ENCODE measurements at regions not wholly inside any gene's neighbourhood (a gene's known extent, or its start where the extent isn't known, plus 50 kb on each side); places are given as distances from the start of the nearest gene placed in this dataset.

DNA sequence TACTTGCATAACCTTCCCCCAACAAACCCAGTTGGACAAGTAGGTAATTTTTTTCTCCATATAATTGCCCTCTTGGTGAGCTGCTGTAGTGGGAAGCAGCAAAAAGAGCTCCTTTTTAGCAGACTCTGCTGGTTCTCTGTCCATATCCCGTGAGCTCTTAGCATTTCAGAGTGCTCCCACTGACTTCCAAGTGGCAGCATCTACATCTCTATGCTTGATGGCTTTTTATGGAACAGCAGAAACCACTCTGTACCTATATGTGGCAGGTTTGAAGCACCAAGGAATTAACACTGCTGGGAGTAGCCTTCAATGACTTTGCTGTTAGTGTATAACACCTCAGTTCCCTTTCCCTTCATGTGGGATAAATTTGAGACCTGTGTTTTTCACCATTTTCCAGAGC is 168.4 kb upstream of the NHS start:
- no peak for DNase-seq (ENCODE audit: insufficient read length, low spot score)
- FAIRE-seq = no peak

DNA sequence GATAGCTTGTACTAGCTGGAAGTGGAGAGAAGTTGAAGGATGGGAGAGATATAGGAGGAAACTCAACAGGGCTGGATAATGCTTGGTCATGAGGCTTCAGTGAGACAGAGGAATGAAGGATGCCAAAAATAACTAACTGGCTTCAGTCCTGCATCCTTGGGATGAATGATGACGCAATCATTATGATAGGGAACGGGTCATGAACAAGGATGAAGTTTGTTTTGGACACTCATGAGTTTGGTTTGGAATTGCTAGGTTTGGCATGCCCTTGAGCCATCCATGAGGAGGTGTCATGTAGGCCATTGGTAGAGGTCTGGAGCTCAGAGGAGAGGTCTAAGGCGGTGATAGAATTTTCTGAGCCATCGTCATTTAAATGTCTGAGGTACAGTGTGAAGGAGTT is 160.0 kb upstream of the NHS start:
- DNase-seq (ENCODE audit: insufficient read length, low spot score) = no peak
- FAIRE-seq = no peak

DNA sequence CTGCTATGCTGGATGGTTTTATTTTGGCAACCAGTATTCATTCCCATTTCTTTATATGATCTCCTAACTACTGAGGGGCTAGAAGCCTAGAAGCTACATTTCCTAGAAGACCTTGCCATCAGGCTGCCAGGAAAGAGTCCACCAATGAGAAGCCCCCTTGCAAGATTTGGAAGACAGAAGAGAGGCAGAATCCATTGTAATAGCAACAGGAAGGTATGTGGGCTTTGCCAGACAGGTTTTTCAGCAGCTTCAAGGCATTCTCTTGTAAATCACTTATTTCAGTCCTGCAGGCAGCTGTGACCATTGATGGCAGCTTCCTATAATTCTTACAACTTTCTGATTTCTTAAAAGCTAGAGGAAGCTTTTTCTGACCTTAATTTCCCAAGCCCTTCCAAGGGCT is 148.3 kb upstream of the NHS start:
- no peak for FAIRE-seq
- DNase-seq (ENCODE audit: insufficient read length, low spot score) = no peak

DNA sequence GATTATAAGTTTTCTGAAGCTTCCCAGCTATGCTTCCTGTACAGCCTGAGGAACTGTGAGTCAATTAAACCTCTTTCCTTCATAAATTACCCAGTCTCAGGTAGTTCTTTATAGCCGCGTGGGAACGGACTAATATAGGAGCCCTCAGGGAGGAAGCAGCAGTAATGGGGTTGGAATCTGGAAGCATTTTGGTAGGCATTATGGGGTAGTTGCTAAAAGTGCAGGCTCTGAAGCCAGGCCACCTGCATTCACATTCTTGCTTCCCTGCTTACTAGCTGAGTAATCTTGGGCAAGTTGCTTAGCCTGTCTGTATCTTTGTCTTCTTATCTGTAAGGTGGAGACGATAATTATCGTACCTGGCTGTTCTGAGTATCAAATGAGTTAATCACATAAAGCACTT is 137.9 kb upstream of the NHS start:
- DNase-seq (ENCODE audit: insufficient read length, low spot score) (no peak), FAIRE-seq (no peak)

DNA sequence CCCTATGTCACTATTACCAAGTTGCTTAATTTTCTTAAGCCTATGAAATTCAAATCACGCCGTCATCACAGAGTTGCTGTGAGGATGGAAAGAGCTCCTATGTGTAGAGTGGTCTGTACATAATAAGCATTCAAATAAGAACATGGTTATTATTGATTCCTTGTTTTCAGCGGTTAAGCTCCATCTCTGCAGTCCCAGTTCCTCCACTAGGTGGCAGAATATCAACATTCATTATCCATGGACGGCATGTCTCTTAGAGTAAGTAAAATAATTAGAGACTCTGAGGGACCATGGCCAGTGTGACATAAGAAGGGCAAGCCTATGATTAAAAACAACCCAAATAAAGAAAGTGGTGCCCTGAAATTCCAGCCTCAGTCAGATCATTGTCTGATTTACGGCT is 132.5 kb upstream of the NHS start:
- DNase-seq (ENCODE audit: insufficient read length, low spot score) (peak; percentile 26), FAIRE-seq (peak; percentile 93)

DNA sequence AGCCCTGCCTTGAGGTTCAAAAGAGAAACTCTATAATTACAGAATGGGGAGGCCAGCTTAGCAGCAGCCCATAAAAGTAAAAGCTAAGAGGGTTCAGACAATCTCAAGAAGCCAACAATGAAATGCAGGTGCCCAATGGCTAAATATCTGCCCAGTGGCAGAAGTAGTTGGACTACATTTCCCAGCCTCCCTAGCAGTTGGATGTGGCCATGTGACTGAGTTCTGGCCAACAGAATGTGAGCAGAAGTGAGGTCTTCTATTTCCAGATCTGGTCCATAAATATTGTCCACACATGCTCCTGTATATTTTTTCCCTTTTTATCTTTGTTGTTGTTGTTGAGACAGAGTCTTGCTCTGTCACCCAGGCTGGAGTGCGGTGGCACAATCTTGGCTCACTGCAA is 127.9 kb upstream of the NHS start:
- no peak for FAIRE-seq
- DNase-seq (ENCODE audit: insufficient read length, low spot score) = no peak

DNA sequence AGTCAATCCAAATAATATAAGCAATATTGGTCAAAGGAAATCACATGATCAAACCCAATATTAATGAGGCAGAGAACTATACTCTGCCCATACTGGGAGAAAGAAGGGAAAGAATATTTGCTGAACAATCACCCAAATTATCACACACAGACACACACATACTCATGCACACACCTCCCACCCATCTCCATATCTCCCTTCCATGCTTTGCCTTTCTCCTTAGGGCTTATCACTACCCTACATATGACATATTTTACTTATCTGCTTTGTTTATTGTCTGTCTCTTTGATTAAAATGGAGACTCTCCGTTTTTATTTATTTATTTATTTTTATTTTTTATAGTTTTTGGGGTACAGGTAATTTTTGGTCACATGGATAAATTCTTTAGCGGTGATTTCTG is 112.9 kb upstream of the NHS start:
- FAIRE-seq (no peak), DNase-seq (ENCODE audit: insufficient read length, low spot score) (no peak)

DNA sequence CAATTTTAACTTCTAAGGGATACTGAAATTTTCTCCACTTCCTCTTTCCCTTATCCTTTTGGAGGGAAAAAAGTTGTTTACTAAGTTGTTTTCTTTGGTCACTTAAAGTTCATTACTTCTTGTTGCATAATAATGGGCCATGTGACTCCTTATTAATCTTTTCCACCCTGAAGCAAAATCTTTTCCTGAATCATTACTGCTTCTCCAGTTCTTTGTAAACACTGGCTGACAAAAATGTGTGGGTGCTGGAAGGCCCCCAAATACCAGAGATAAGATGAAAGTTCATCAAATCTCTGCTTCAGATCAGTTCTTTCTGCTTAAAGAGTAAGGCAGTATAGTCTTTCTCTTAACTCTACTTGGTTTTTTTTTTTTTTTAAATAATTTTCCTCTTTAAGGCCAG is 108.9 kb upstream of the NHS start:
- FAIRE-seq (no peak), DNase-seq (ENCODE audit: insufficient read length, low spot score) (no peak)

DNA sequence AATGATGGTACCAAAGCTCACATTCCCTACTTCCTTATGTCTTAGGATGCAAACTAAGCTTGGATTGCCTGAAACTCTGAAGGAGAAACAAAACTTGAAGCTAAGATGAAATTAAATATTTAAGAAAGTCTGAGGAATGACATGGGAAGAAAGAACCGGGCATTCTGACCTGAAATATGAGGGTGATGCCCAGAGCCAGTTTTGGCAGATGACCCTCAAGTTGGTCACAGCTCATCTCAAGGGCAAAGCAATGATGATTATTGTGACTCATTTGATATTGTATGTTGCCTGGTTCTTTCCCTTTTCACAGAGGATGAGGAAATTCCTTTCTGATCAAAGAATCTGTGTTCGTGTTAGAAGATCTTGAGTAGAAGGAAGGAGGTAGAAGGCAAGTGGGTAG is 96.0 kb upstream of the NHS start:
- no peak for DNase-seq (ENCODE audit: insufficient read length, low spot score)
- no peak for FAIRE-seq

DNA sequence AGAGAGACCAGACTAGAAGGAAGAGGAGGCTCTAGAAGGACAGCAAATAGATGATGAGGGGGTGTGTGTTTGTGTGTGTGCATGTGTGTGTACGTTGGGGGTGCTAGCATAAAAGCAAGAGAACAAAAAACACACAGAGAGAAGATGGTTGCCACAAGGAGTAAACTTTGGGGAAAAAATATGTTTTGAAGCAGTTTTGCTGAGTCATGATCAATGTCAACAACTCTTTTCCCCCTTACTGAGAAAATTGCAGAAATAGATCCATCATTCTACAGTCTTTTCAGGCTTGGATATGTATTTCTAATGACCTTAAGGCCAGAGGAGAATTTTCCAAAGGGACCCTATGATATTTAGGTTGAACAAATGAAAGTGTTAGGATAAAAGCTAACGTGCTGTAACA is 89.0 kb upstream of the NHS start:
- DNase-seq (ENCODE audit: insufficient read length, low spot score) (no peak), FAIRE-seq (no peak)

DNA sequence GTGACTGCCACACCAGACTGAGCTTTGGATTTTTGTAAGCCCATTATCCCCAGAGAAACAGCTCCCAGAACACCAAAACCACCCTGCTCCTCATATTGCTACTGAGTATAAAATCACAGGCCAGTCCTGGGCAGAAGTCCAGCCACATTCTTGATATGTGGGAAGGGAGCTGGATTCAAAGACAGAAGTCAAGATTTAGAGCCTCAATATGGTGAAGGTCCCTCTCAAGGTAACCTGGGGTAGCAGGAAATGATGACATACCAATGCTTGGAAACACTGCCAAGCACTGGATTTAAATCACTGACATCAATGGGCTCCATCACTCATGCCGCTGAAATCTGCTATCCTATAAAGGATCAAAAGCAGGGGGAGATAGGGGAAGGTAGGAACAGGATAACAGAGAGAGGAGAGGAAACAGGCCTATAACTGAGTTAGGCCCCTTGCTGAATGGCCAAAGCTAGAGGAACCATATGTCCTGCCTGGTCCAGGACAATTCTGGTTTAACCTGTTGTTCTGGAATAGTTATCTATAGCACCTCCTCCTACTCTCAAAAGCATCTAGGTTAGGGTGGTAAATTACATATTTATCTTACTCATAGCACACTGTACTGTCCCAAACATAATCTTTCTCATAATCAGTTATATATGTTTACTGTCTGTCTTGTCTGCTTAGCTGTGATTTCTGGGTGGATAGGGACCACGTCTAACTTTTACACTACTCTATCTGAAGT is 83.7 kb upstream of the NHS start:
- DNase-seq (ENCODE audit: insufficient read length, low spot score) (no peak), FAIRE-seq (peak; percentile 23)

DNA sequence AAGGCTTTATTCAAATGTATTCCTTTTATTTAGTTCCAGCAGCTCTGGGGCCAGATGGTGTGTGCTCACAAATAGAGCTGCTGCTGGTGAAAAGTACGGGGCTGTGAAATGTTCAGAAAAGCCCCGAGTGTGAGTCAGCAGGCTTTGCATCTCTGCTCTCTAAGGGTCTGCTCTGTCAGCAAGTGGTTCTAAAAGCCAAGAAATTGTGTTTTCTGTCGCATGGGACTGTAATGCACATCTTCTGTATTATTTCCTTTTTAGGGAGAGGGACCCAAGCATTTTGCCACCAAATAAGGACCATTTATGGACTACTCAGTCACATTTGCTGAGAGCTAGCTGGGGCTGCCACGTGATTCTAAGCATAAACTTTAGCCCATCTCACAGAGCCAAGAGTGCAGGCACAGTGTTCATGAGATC is 82.9 kb upstream of the NHS start:
- no peak for DNase-seq (ENCODE audit: insufficient read length, low spot score)
- FAIRE-seq = no peak

DNA sequence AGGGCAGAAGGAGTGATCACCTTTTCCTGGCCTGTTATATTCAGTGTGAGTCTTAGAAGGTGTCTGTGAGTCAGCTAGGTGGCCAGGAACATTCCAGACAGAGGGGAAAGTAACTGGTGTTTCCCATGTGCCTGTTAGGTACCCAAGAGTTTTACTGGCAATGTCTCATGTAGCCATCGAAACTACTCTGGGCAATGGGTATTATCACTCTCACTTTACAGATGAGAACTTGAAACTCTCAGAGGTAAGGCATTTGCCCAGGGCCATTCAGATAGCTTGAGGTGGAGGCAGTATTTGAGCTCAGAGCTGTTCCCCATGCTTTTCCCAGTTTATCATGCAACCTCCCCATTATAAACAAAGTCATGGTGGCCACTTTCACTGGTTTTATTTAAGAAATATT is 80.4 kb upstream of the NHS start:
- no peak for DNase-seq (ENCODE audit: insufficient read length, low spot score)
- FAIRE-seq = no peak

DNA sequence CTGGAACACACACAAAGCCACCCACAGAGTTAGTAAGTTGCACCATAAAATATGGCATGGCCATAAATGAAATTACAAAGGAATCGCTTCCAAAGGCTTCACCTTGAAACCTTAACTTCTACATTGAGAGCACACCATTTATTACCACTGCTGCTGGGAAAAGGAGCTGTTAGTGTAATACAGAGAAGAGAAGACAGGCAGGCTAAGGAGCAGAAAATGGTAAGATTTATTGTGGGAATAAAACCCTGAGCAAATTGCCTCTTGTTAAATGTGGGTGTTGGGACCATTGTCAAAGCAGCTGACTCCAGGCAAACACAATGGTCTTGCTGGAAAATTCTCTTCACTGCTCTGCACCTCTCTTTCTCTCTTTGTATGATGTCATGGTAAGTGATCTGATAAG is 79.2 kb upstream of the NHS start:
- DNase-seq (ENCODE audit: insufficient read length, low spot score) (no peak), FAIRE-seq (no peak)

DNA sequence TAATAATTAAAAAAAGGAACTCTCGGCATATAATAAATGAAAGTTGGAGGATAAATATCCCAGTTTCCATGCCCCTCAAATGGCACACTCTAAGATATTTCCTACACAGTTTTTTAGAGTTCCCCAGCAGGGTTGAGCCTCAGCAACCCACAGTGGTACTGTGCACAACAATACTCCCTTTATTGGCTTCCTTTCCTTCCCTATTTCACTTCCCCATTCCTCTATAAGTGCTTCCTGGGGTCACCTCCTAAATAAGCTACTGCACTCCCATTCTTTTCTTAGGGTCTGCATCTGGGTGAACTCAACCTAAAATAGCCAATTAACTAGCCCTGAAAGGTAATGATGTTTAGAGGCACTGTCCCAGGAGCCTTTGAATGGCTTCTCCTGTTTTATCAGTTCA is 76.4 kb upstream of the NHS start:
- DNase-seq (ENCODE audit: insufficient read length, low spot score) (no peak), FAIRE-seq (no peak)

DNA sequence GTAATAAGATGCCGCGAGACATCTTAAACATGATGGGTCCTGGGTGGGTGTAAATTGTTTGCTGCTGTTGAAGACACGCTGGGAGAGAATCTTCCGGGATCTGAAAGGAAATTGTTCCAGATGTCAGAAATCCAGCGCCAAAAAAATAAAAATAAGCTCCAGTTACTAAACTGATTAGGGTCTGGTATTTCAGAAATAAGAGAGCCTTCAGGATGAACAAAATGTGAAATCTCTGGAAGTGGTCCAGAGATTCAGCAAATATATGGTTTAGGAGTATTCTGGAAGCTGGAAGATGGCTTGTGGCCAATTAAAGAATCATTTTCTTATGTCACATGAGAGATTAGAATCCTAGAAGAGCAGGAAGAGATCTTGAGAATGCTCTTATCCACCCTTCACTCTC is 75.8 kb upstream of the NHS start:
- no peak for FAIRE-seq
- no peak for DNase-seq (ENCODE audit: insufficient read length, low spot score)

DNA sequence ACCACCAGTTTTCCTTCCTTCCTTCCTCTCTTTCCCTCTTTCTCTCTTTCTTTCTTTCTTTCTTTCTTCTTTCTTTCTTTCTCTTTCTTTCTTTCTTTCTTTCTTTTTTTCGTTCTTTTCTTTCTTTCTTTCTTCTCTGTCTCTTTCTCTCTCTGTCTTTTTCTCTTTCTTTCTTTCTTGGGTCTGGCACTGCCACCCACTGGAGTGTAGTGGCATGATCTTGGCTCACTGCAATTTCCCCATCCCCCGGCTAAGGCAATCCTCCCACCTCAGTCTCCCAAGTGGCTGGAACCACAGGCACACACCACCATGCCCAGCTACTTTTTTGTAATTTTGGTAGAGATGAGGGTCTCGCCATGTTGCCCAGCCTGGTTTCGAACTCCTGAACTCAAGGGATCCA is 51.6 kb upstream of the NHS start:
- DNase-seq (ENCODE audit: insufficient read length, low spot score) (no peak), FAIRE-seq (no peak)

All from GM19239 (cell line).